ENCODE measurements at regions not wholly inside any gene's neighbourhood (a gene's known extent, or its start where the extent isn't known, plus 50 kb on each side); places are given as distances from the start of the nearest gene placed in this dataset.
A peak's percentile ranks its signal among the peaks of the same experiment; 100 is the strongest.

- TF ChIP-seq ZNF391 (tag by site-specific recombination; IDR thresholded peaks at IDR 0.05; ENCODE audit: borderline replicate concordance, low read depth) (no peak), ZNF621 (tag by site-specific recombination; IDR thresholded peaks at IDR 0.05) (no peak), RBAK (tag by site-specific recombination; IDR thresholded peaks at IDR 0.05) (no peak), YY2 (tag by site-specific recombination; IDR thresholded peaks at IDR 0.05) (no peak), ZNF510 (tag by site-specific recombination; IDR thresholded peaks at IDR 0.05; ENCODE audit: insufficient replicate concordance) (no peak), ZNF184 (tag by site-specific recombination; IDR thresholded peaks at IDR 0.05) (no peak), ZNF792 (tag by site-specific recombination; IDR thresholded peaks at IDR 0.05) (no peak), ZFP3 (tag by site-specific recombination; IDR thresholded peaks at IDR 0.05; ENCODE audit: low read depth) (no peak), ZNF513 (tag by site-specific recombination; IDR thresholded peaks at IDR 0.05) (no peak)
Observed at GRCh38 chr15:59876140-59876539, 128.0 kb upstream of the FOXB1 start (continued).

DNA sequence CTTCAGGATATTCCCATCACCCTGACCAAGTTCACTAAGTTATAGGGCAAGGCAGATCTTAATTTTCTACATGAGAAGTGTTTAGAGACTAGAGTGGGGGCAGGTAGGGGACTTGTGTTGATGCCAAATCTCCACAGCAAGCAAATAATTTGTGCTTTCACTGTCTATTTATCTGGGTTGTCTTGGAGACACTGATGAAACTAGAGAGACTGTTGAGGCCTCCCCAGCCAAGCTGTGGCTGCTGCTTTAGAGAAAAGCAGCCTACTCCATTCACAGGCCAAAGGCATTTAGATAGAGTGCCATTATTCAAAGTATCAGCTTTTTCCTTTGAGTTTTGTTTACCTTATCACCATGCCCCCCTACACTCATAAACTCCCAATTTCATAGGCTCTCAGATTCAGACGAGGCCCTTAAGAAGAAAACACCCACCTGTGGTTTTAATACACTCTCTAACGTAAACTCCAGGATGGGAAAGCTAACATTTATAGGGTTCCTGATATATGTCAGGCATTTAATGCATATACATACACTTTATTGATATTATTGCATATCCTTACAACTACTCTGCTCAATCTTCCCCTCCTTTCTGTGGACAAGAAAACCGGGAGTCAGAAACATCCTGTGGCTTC lies 130.4 kb upstream of the FOXB1 start:
- H3K27ac ChIP-seq (ENCODE audit: extremely low read depth, low read depth, low read length) = no peak overlapping the region
- CTCF ChIA-PET = interaction anchor here (0.7 kb wide), 1 partner anchor 17 kb away, joined by 4 read pairs; no protein-coding TSS in a partner anchor
- H3K36me3 ChIP-seq (ENCODE audit: control insufficient read depth in 2 of 2, insufficient read depth in 1 of 2, low read length in 2 of 2) = no peaks in the 10 kb centered on the region
- H3K4me1 ChIP-seq (ENCODE audit: control insufficient read depth, insufficient read depth, low read length) = no peaks in the 10 kb centered on the region
- no peaks in the 10 kb centered on the region for H3K9me3 ChIP-seq (ENCODE audit: control insufficient read depth, insufficient read depth, low read depth, low read length)
- POLR2A ChIA-PET = no interaction called here
- no peak overlapping the region for H3K4me3 ChIP-seq (ENCODE audit: low read depth, low read length)
- TF ChIP-seq ZNF404 (tag by site-specific recombination; IDR thresholded peaks at IDR 0.05) = no peak
- no peak for TF ChIP-seq KLF16 (tag by site-specific recombination; IDR thresholded peaks at IDR 0.05)
- TF ChIP-seq ZNF239 (tag by site-specific recombination; IDR thresholded peaks at IDR 0.05) = no peak
- no peak for TF ChIP-seq ZNF639 (tag by site-specific recombination; IDR thresholded peaks at IDR 0.05)
- TF ChIP-seq ZNF670 (tag by site-specific recombination; IDR thresholded peaks at IDR 0.05; ENCODE audit: low read depth) = no peak
- no peak for TF ChIP-seq ZNF530 (tag by site-specific recombination; IDR thresholded peaks at IDR 0.05; ENCODE audit: low read depth)
- TF ChIP-seq, protein P1, sequence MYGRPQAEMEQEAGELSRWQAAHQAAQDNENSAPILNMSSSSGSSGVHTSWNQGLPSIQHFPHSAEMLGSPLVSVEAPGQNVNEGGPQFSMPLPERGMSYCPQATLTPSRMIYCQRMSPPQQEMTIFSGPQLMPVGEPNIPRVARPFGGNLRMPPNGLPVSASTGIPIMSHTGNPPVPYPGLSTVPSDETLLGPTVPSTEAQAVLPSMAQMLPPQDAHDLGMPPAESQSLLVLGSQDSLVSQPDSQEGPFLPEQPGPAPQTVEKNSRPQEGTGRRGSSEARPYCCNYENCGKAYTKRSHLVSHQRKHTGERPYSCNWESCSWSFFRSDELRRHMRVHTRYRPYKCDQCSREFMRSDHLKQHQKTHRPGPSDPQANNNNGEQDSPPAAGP (tag by site-specific recombination; IDR thresholded peaks at IDR 0.05) = no peak
- TF ChIP-seq, protein P2, sequence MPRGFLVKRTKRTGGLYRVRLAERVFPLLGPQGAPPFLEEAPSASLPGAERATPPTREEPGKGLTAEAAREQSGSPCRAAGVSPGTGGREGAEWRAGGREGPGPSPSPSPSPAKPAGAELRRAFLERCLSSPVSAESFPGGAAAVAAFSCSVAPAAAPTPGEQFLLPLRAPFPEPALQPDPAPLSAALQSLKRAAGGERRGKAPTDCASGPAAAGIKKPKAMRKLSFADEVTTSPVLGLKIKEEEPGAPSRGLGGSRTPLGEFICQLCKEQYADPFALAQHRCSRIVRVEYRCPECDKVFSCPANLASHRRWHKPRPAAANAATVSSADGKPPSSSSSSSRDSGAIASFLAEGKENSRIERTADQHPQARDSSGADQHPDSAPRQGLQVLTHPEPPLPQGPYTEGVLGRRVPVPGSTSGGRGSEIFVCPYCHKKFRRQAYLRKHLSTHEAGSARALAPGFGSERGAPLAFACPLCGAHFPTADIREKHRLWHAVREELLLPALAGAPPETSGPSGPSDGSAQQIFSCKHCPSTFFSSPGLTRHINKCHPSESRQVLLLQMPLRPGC (tag by site-specific recombination; IDR thresholded peaks at IDR 0.05) = no peak
- TF ChIP-seq ZFP69B (tag by site-specific recombination; IDR thresholded peaks at IDR 0.05) = no peak
- TF ChIP-seq ZFHX2 (tag by site-specific recombination; conservative IDR thresholded peaks at IDR 0.05) = peak; percentile 20; the same call in 1 of the 2 replicates
- peak; percentile 23; the same call in 1 of the 2 replicates for TF ChIP-seq PRDM6 (tag by site-specific recombination; IDR thresholded peaks at IDR 0.05)
- no peak for TF ChIP-seq RBAK (tag by site-specific recombination; IDR thresholded peaks at IDR 0.05)
- TF ChIP-seq, protein P3, sequence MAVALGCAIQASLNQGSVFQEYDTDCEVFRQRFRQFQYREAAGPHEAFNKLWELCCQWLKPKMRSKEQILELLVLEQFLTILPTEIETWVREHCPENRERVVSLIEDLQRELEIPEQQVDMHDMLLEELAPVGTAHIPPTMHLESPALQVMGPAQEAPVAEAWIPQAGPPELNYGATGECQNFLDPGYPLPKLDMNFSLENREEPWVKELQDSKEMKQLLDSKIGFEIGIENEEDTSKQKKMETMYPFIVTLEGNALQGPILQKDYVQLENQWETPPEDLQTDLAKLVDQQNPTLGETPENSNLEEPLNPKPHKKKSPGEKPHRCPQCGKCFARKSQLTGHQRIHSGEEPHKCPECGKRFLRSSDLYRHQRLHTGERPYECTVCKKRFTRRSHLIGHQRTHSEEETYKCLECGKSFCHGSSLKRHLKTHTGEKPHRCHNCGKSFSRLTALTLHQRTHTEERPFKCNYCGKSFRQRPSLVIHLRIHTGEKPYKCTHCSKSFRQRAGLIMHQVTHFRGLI (tag by site-specific recombination; IDR thresholded peaks at IDR 0.05) = no peak
- no peak for TF ChIP-seq ZEB2 (tag by site-specific recombination; IDR thresholded peaks at IDR 0.05)
